Activated T-cell treated with anti-CD3 and anti-CD28 coated beads, Interleukin-2, amount 50 U/mL, for 48 hours (primary cell): ENCODE measurements at regions not wholly inside any gene's neighbourhood (a gene's known extent, or its start where the extent isn't known, plus 50 kb on each side); places are given as distances from the start of the nearest gene placed in this dataset.
A peak's percentile ranks its signal among the peaks of the same experiment; 100 is the strongest.
"Not testable (repeated sequence)": the region's sequence is repeated elsewhere in the genome, so short reads cannot be mapped to it uniquely, and the experiment has no call there.

Experiments
- DNase-seq, 2 experiments: peaks; one replicate each; pipeline ENCODE4 v3.0.0-alpha.2; 2020

- not testable (repeated sequence) for DNase-seq
These were observed 439.1 kb downstream of the SPATA31A7 start for GRCh38 chr9:61628951-61629350.

GRCh38 chr9:61634192-61634591 lies 444.4 kb downstream of the SPATA31A7 start:
- no peak for DNase-seq

GRCh38 chr9:61664232-61664631 lies 474.4 kb downstream of the SPATA31A7 start:
- DNase-seq, result not testable (repeated sequence)

GRCh38 chr9:61665330-61665751 lies 475.5 kb downstream of the SPATA31A7 start:
- no peak for DNase-seq

- no peak for DNase-seq
These were observed 476.0 kb downstream of the SPATA31A7 start for GRCh38 chr9:61665829-61666228.

GRCh38 chr9:61666310-61666709 lies 476.5 kb downstream of the SPATA31A7 start:
- DNase-seq, result no peak

- DNase-seq, result peak in 1 of 2 experiments; percentile 3
These were observed 477.1 kb downstream of the SPATA31A7 start for GRCh38 chr9:61666849-61667371.

- no peak for DNase-seq
These were observed 477.8 kb downstream of the SPATA31A7 start for GRCh38 chr9:61667559-61668121.

- DNase-seq, result not testable (repeated sequence)
These were observed 478.4 kb downstream of the SPATA31A7 start for GRCh38 chr9:61668201-61668600.

- no peak for DNase-seq
These were observed 479.0 kb downstream of the SPATA31A7 start for GRCh38 chr9:61668846-61669245.

GRCh38 chr9:61669352-61669751 lies 479.5 kb downstream of the SPATA31A7 start:
- peak in 1 of 2 experiments; percentile 7 for DNase-seq

- DNase-seq, result not testable (repeated sequence)
These were observed 480.1 kb downstream of the SPATA31A7 start for GRCh38 chr9:61669831-61670505.

GRCh38 chr9:61670616-61671015 lies 480.8 kb downstream of the SPATA31A7 start:
- peak in 1 of 2 experiments; percentile 7 for DNase-seq

- no peak for DNase-seq
These were observed 481.6 kb downstream of the SPATA31A7 start for GRCh38 chr9:61671276-61671973.

- not testable (repeated sequence) for DNase-seq
These were observed 482.3 kb downstream of the SPATA31A7 start for GRCh38 chr9:61672107-61672541.

- peak in 1 of 2 experiments; percentile 4 for DNase-seq
These were observed 482.9 kb downstream of the SPATA31A7 start for GRCh38 chr9:61672645-61673167.

GRCh38 chr9:61673247-61673646 lies 483.4 kb downstream of the SPATA31A7 start:
- DNase-seq, result peak in 1 of 2 experiments; percentile 9

GRCh38 chr9:61673664-61674381 lies 484.0 kb downstream of the SPATA31A7 start:
- DNase-seq, result no peak

- DNase-seq, result no peak
These were observed 484.6 kb downstream of the SPATA31A7 start for GRCh38 chr9:61674465-61674864.

GRCh38 chr9:61674882-61675281 lies 485.0 kb downstream of the SPATA31A7 start:
- DNase-seq, result no peak
